GM19240 (cell line): ENCODE measurements at regions not wholly inside any gene's neighbourhood (a gene's known extent, or its start where the extent isn't known, plus 50 kb on each side); places are given as distances from the start of the nearest gene placed in this dataset.
"Not testable (repeated sequence)": the region's sequence is repeated elsewhere in the genome, so short reads cannot be mapped to it uniquely, and the experiment has no call there.

Experiments used
- DNase-seq: peaks from one replicate; pipeline ENCODE4 v3.0.0; 2011; ENCODE audit warnings: low spot score; ENCODE audit not compliant: insufficient read length

DNA sequence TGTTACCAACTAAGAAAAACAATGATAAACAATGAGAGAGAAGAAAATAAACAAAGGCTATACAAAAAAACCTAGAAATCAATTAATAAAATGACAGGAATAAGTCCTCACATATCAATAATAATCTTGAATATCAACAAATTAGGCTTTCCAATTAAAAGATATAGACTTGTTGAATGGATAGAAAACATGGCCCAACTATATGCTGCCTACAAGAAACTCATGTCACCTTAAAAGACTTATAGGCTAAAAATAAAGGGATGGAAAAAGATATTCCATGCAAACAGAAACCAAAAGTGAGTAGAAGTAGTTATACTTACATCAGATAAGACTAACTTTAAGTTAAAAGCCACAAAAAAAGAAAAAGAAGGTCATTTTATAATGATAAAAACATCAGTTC is 183.9 kb downstream of the MYRFL start:
- no peak for DNase-seq

DNA sequence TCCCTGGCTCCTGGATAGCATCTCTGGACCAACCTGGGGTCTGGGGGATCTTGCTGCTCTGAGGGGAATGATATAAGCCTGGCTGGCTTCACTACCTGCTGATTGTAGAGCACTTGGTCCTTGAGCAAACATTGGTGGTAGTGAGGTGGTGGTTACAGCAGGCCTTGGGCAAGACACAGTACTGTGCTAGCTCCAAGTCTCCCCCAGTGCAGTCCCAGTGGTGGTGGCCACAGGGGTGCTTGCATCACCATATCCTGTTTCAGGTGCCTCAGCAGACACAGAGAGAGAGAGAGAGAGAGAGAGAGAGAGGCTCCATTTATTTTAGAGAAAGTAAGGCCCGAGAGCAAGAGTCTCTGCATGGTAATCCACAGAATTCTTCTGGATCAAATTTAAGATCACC is 186.3 kb downstream of the MYRFL start:
- no peak for DNase-seq

DNA sequence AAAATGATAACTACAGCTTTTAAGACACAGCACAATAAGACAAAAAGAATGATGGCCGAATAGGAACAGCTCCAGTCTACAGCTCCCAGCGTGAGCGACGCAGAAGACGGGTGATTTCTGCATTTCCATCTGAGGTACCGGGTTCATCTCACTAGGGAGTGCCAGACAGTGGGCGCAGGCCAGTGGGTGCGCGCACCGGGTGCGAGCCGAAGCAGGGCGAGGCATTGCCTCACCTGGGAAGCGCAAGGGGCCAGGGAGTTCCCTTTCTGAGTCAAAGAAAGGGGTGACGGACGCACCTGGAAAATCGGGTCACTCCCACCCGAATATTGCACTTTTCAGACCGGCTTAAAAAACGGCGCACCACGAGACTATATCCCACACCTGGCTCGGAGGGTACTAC is 188.0 kb downstream of the MYRFL start:
- DNase-seq: not testable (repeated sequence)

DNA sequence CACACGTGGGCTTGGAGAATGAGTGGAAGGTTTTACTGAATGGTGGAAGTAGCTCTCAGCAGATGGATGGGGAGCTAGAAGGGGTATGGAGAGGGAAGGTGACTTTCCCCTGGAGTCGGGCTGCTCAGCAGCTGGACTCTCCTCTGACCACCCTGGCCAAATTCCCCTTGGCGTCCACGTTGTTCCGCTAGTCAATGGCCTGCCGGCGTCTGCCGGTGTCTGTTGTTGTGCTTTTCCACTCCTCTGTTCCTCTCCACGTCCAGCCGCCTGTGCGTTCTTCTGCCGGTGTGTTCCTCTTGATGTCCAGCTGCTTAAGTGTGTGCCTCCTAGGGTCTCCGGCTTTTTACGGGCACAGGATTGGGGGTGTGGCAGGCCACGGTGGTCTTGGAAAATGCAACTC is 203.5 kb downstream of the MYRFL start:
- DNase-seq: no peak

DNA sequence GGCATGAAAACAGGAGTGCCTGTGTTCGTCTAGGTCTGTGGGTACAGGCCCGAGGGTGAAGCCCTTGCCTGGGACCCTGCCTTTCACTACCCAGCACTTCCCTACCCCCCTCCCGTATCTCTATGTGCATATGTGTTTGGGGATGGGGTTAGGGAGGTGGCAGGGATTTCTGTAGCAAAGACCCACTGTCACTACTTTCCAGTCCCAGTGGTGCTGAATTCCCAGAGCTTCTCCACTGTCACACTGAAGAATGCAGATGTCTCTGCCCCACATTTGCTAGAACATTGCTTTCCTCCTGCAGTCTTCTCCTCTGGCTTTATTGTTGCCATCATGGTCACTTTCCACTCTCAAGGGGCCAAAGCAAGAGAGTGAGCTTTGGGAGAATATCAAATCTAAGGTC is 203.9 kb downstream of the MYRFL start:
- no peak for DNase-seq

DNA sequence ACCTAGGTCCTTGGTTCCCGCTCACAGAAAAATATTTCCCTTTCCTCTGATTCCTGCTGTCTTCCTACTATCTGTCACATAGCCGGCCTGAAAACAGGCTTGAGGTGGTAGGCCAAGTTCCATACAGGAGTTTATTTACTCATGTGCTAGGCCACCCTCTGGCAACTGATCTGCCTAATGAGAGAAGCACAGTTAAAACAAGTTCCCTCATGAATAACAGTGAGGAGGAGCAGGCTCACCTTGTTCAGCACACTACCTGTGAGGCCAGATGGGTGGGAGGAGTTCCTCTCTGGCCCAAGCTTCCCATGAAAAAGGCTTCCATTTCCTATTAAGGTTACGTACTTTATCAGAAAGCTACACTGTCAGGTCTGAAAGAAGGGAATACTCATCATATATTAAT is 206.0 kb downstream of the MYRFL start:
- no peak for DNase-seq

DNA sequence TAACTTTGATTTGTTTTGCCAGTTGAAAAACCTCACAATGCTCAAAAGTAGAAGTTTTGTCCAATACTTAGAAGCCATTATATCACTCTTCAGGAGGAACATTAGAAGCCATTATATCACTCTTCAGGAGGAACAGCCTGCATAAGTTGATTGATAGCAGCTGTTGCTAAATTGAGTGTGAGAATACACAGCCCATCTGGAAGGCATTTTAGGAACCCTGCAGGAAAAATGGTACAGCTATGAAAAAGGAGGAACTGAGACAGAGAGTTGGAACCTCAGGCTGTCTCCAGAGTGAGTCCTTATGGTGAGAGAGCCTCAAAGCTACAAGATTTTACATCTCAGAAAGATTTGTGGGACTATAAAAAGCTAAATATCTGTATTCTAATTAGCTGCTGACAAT is 207.0 kb downstream of the MYRFL start:
- DNase-seq: no peak

DNA sequence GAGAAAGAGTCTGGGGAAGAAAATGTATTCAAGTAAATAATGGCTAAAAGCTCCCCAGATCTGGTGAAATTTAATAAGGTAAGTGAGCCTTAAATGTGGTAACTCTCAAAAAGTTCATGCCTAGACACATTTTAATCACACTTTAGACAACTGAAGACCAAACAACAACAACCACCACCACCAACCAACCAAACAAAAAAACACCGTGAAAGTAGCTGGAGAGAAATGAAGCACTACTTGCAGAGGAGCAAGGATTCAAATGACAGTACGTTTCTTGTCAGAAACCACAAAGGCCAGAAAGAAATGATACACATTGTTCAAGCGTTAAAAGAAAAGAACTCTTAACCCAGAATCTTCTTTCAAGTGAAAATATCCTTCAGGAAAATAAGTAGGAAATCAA is 208.3 kb downstream of the MYRFL start:
- DNase-seq: no peak

DNA sequence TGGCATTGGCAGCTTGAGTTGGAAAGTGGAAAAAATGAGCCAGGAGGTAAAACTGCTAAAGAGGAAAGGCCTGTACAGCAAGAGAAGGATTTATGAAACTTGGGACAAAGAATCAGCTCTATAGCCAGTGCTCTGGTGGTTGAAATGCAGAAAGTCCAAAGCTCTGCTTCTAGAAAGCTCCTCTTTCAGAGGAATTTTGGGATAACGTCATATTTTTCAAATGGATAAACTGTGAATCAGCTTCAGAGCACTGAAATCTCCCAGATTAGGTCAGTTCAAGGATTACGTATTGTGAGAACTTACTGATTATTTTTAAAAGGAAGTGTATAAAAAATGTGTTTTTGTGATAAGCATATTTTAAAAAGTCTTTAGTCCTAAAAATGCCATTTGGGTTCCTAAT is 203.1 kb upstream of the CNOT2 start:
- DNase-seq: no peak

DNA sequence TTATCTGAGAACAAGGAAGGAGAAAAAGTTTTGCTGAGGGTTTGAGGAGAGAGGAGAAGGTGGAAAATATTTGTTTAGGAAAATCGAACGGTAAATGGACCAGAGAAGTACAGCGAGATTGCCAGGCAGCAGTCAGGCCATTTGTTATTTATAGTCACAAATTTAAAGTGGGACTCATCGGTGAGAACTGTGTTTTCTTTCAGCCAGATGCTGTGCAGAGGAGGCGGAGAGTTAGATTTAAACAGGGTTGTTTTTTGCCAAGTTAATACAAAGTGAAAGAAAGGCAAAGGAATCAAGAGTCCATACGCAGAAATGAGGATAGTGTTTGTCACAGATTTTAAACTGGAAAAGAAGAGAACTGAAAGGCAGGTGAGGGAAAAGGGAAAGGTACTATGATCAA is 200.6 kb upstream of the CNOT2 start:
- no peak for DNase-seq

DNA sequence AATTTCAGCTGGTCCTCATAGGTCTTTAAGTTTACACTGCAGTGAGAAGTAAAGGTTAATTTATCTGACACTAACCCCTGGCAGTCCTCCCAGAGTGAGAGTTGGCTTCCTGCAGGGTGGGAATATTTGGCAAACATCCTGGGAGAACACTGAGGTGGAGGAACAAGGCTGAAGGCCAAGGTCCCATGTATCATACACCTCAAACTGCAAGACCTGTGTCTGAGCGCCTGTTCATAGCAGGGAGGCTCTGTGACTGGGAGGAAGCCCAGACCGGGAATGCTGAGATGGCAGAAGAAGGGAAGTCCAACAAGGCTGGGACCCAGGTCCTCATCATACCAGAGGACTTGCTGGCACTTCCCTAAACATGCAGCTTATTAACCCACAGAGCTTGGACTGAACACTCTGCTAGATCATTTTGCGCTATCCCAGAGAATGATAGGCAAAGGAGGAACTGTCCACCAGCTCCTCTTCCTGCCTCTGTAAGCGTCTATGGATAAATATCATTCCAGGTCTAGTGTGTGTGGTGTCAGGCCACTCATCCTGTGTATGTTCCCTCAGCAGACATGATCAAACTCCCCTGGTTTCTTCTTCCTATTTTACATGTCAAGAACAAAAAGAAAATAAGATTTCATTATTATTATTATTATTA is 199.6 kb upstream of the CNOT2 start:
- no peak for DNase-seq

DNA sequence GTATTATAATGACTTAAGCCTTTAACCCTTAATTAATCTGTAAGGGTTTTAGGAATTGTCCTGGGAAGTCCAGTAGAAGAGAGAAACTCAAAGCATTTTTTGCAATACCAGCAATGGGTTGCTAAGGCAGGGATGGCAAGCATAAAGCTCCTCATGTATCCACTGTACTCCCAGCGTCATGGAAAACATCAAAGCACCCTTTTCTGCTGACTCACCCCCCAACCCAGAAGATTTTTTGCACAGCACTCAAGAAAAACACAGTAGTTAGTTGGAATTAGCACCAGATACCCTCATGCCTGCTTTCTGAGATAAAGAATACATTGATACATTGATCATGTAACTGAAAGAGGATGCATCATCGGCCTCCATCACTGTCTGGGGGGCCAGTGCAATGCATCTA is 199.1 kb upstream of the CNOT2 start:
- DNase-seq: no peak

DNA sequence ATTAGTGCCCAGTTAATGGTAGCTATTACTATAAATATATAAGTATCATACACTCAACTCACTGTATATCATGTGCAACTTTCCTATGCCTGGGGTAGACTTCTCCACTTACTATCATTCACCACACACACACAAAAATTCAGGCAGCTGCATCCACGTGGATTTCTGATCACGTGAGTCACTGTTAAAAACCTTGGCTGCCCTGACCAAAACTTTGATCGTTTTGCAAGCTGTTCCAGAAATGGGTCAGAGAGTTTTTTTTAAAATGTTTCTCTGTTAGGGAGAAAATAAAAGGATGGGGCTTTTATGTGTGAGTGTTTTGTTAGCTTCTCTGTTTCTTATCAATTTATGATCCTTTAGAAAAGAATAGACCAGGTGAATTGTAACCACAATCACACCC is 198.2 kb upstream of the CNOT2 start:
- no peak for DNase-seq

DNA sequence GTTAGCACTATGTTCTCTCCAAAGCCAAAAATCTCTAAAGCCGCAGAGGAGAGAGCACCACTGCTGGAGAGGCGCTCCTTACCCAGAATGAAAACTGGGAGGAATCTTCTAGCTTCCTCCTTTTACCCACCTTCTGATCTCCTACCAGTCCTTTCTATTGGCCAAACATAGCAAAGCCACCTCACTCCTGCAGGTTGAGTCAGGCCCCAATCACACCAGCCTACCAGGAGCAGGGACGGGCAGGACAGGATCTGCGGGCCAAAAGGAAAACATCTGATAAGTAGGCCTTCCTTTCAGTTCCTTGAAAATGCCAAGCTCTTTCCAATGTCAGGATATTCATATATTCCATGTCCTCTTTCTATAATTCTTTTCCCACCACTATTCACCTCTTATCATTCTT is 197.7 kb upstream of the CNOT2 start:
- DNase-seq: no peak

DNA sequence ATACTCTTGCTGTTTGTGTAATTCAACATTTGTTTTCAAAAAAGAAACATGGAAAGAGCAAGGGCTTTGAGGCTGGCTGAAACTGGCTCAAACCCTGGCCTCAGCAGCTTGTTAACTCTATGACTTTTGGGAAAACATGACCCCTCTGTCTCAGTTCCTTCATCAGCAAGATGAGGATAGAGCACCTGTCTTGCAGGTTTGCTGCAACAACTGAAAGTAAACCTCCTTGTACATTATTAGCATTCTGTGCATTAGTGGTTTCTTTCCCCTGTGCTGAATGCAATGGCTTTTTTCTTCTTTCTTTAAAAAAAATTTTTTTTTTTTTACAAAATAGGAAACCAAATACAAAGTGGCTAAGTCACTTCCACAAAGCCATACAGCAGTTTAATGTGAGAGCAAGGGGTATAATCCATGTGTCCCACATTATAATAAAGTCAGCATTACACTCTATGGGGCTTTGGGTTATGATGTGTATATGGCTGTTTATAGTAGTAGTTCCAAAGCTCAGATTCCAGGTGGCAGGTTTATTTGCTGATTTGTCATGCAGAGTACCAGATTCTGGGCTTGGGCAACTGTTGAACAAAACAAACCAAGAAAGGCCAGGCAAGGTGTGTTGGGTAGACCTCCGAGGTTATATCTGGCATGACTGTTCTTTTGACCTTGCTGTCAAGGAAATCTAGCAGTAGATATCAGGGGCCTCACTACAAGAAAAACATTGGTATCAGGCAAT is 194.5 kb upstream of the CNOT2 start:
- DNase-seq: no peak

DNA sequence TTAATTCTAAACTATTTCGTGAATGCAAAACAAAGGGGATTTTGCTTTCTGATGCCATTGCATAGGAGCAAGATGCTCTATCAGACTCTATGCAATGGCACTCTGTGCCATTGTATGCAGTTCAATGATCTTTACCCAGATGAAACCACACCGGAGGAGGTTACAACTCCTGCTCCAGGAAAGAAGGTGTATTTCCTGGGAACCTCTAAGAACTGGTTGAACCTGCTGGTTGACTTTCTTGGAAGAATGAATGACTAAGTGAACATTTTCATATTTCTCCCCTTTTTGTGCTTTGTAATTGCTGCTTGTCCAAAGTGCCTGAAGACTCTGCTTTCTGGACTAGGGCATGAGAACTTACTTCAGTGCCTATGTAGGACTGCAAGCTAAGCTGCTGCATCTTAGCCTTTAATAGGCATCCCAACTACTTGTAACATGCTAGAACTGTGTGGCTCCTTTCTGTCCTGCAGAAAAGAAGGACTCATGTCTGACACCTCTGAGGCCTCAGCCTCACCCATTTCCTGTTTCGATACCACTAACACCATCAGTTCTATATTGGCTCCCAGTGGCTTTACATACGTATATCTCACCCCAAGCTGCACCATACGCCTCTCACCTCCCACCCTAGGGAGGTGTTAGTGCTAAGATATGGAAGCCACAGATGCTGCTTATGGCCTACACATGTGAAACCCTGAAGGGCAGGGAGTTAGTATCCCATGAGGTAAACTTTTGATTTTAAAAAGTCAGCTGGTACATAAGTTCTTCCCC is 193.5 kb upstream of the CNOT2 start:
- peak; percentile 11 for DNase-seq

DNA sequence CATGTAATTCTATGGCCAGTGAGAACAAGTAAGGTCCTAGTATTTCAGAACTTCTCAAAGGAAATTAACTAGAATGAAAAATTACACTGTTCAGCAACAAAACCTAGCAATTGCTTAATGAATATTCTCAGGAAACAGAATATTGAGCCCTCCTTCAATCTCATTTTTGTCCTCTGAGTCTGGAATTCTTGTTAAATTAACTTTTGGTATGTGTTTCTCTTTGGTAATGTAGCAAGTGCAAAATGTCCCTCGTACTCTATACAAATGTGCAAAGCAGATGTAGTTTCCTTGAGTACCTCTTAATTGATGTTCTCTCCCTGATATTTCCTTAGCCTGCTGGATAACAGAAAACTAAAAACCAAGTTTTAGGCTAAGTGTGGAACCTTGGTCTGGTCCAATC is 190.8 kb upstream of the CNOT2 start:
- no peak for DNase-seq

DNA sequence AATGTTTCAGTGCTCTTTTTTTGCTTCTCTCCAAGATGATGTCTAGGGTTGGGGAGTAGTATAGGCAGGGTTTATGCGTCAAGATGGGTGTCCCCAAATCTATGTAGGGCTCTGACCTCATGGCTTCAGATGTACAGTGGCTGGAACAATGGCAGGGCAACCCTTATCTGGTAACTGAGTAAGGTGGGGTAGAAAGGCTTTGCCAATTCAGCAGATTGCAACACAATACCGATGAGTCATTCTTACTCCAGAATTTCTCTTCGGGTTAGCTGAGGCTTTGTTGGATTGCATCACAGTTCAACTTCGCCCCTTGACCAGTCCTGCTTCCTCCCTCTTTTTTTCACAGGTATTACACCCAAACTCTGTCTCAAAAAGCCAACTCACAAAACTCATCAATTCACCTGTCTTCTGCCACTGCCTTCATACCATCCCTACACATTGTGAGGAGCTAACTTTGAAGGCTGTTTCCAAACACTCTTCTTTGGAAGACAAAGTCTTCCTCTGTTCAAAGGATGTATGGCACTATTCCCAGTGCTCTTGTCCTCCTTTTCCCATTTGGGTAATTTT is 190.2 kb upstream of the CNOT2 start:
- DNase-seq: no peak

DNA sequence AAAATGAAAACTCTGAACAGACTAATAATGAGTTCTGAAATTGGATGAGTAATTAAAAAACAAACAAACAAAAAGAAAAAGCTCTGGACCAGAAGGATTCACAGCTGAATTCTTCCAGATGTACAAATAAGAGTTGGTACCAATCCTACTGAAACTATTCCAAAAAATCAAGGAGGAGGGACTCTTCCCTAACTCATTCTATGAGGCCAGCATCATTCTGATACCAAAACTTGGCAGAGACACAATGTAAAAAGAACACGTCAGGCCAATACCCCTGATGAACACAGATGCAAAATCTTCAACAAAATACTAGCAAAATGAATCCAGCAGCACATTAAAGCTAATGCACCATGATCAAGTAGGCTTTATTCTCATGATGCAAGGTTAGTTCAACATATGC is 183.9 kb upstream of the CNOT2 start:
- no peak for DNase-seq

DNA sequence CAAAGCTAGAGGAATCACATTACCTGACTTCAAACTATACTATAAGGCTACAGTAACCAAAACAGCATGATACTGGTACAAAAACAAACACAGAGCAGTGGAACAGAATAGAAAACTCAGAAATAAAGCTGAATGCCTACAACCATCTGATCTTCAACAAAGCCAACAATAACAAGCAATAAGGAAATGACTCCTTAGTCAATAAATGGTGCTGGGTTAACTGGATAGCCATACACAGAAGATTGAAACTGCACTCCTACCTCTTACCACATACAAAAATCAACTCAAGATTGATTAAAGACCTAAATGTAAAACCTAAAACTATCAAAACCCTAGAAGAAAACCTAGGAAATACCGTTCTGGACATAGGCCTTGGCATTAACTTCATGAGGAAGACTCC is 182.6 kb upstream of the CNOT2 start:
- no peak for DNase-seq

DNA sequence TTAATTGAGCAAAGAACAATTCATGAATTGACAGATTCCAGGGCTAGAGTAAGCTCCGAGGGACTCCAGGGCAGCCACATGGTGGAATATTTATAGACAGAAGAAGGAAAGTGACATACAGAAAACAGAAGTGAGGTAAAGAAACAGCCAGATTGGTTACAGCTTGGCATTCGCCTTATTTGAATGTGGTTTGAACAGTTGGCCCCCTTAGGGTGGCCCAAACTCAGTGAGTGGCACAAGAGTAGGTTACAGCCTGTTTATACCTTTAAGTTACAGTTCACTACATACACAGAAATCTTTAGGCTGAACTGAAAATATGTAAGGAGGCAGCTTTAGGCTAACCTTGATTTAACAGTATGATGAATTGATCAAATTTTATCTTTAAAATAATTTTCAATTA is 174.5 kb upstream of the CNOT2 start:
- DNase-seq: no peak
